Activated gamma-delta T cell treated with Interleukin-2 at 50 U/mL for 16 hours (primary cell): ENCODE measurements at regions not wholly inside any gene's neighbourhood (a gene's known extent, or its start where the extent isn't known, plus 50 kb on each side); places are given as distances from the start of the nearest gene placed in this dataset.

ENCODE experiments used
- DNase-seq: peaks from one replicate; pipeline ENCODE4 v3.0.0-alpha.2; 2020

GRCh38 chr20:24376311-24377099, 92.9 kb upstream of the SYNDIG1 start:
- no peak for DNase-seq

DNA sequence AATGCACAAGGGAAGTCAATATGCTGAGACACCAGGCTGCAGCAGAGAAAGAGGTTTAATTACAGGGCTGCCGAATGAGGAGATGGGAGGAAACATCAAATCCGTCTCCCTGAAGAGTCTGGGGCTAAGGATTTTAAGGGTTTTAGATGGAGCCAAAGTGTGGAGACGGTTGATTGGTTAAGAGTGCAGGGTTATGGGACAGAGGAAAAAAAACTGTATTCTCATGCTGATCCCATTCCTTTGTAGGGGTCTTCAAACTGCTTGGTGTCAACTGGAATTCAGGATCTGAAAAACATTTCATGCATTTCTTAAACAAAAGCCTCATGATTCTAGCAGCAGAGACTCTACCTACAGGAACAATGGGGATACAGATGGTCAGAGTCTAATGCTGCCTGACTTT, 96.1 kb upstream of the SYNDIG1 start:
- no peak for DNase-seq

DNA sequence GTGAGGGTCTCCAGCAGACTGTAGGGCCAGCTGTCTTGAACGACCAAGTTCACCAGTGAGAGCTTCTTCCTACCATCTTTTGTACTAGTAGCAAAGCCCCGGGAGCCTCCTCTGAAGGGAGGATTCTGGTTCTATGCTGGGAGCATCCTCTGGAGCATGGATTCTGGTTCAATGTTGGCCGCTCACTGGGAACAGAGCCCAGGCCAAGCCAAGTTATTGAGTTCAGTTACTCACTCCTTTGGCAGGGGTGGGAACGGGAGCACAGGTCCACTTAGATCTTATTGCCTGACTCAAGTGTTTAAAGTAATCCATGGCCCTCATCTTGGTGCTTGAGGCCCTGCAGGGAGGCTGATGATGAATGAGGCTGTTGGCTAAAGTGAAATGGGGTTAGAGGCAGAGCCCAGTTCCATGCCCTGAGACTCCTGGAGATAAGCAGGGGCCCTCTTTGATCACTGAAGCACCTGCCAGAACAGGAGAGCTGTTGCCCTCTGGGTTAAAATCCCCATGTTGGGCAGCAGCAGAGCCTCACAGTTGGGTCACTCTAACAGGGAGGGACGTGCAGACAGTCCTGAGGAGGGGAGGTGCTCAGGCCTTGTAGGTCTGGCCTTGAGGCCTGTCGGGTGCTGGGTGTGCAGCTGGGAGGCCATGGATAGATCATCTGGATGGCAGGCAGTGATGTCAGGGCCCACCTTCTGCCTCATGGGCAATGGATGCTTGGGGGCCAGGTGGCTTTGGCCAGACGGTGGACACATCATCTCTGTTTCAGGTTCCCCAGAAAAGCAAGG, 98.3 kb upstream of the SYNDIG1 start:
- no peak for DNase-seq

DNA sequence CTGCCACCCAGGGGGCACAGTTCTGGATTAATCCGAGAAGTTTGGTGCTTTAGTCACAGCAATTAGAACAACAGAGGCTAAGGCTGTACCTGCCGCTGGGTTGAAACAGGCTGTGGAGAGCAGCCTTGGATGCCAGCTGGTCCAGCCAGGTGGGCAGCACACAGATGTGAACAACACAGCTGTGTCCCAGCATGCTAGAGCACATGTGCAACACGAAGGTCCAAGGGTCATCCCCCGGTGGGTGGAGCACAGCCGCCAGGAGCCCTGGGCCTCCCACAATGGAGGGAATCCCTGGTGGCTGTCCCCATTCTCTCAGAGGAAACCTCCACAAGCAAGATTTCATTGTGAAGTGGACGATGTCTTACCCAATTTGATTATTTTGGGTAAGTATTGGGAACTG, 99.2 kb upstream of the SYNDIG1 start:
- DNase-seq: no peak

DNA sequence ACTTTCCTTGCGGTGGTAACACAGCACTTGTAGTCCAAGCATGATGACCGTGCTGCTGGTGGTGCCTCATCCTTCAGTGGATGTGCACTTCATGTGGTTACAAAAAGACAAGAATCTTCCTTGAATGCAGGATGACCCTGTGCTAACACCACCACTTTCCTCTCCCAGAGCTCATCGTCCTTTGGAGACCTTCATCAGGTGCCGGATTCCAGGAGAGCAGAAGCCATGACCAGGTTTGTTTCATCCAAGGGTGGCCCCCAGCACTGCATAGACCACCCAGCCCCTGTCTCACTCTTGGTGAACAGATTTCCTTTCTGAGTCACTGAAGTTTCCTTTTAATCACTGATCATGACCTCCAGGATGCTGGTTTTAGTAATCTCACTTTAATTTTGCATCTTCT, 101.2 kb upstream of the SYNDIG1 start:
- DNase-seq: no peak

- no peak for DNase-seq
These were observed 103.0 kb upstream of the SYNDIG1 start for GRCh38 chr20:24366336-24367004.

- DNase-seq: no peak
These were observed 103.8 kb upstream of the SYNDIG1 start for GRCh38 chr20:24365670-24366069.

GRCh38 chr20:24364482-24364881, 104.9 kb upstream of the SYNDIG1 start:
- no peak for DNase-seq

DNA sequence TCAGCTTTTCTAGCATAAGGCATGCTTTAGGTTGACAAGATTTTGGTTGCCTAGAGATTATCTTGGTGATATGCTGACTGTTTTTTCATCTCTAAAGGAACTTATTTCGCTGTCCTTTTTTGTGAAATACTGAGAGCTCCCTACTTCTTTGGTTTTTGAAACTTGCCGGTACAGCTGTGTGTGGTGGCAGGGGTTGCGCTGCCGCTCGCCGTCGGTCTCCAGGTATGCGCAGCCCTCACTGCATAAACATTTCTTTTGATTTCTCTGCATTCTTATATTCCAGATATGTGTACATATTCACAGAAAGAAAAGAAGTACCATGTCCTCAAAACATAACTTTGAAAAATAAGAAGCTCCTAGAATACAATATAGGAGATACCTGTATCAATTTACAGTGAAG, 106.4 kb upstream of the SYNDIG1 start:
- no peak for DNase-seq

GRCh38 chr20:24362080-24362479, 107.3 kb upstream of the SYNDIG1 start:
- no peak for DNase-seq

DNA sequence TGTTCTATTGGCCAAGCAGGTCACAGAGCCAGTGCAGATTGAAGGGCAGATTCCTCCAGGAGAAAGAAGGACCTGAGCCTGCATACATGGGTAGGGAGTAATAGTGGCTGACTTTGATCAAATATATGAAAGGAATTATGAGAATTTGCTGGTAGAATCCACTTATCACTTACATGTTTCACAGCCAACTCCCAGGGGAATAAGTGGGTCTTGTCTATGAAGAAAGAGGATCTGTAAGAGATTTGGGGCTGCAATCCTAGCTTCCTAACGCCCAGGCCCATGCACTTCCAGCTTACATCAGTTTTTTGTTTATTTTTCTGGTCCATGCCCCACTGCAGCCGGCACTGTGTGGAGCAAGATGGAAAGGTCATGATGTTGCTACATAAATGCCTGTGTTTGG, 107.9 kb upstream of the SYNDIG1 start:
- DNase-seq: no peak

- no peak for DNase-seq
These were observed 108.9 kb upstream of the SYNDIG1 start for GRCh38 chr20:24360531-24360930.

DNA sequence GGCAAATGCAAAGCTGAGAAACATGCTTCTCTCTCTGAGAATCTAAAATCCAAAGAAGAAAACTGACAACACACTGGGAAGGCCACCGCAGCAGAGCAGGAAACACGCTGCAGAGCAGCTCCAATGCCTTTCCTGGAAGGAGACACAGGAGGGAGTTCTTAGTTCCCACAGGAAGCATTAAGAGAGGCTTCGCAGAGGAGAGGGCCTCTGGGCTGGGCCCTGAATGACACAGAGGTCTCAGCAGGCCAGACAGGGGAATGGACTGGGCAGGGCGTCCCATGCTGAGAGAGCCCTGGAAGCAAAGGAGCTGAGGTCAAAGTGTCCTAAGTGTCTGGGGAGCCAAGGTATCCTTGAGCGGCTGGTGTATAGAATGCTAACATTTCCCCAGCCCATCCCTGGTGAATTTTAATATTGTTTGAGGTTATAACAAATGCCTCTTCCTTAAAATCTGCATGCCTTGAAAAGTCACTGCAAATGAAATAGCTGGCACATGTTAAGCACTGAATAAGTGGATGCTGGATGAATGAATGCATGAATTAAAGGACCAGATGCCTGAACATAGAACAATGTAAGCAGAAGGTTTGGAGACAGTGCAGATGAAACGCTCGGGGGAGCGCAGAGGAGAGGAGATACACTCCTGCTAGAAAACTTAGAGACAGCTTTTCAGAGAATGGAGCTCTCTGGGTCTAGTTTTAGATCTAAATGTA, 110.0 kb upstream of the SYNDIG1 start:
- DNase-seq: no peak

GRCh38 chr20:24357931-24358330, 111.5 kb upstream of the SYNDIG1 start:
- DNase-seq: no peak

DNA sequence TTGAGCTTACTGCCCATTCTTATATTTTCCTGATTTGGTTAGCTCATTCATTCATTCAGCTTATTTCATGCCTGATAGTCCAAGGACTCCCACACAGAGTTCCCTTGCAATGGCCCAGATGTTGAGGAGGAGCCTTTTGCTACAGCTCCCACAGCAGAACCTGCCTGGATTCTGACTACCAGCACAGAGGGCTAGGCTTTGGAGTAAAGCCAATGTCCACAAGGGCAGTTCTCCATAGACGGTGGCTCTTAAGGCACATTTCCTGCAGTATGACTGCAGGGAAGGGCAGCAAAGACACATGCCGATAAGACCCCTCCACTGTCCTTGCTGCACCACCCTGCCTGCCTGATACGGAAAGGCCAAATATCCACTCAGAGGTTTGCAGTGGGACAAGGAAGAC, 112.3 kb upstream of the SYNDIG1 start:
- DNase-seq: no peak

DNA sequence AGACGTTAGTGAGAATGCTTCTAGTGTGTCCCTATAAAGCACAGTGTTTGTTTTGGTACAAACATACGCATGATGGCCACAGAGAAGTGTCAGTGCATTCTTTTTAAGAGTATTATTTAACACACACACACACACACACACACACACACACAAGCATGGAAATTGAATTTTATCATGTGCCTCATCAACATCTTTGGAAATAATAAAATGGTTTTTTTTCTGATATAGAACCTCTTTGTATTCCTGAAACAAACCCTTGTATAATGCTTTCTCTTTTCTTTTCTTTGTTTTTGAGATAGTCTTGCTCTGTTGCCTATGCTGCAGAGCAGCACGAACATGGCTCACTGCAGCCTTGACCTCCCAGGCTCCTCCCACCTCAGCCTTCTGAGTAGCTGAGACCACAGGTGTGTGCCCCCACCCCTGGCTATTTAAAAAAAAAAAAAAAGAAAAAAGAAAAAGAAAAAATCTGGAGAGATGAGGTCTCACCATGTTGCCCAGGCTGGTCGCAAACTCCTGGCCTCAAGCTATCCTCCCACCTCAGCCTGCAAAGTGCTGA, 116.2 kb upstream of the SYNDIG1 start:
- no peak for DNase-seq

DNA sequence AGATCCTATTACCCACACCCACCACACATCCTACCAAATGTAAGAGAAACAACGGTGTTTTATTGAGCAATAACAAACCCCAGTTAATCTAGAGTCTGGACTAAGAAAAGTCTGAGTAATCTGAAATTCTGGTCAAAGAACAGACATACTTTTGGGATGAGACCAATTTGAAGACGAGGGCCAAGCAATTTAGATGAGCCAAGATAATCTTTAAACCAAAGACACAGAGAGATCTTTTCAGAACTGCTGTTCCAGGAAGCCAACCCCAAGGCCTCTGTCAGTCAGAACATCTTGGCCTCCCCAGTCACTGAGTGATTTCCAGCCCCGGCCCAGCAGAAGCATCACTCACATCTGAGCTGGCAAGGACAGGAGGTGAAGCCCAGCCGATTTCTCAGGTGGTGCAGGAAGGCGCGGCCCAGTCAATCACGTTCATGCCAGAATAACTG, 118.5 kb upstream of the SYNDIG1 start:
- DNase-seq: no peak

GRCh38 chr20:24341781-24342180, 127.6 kb upstream of the SYNDIG1 start:
- no peak for DNase-seq

DNA sequence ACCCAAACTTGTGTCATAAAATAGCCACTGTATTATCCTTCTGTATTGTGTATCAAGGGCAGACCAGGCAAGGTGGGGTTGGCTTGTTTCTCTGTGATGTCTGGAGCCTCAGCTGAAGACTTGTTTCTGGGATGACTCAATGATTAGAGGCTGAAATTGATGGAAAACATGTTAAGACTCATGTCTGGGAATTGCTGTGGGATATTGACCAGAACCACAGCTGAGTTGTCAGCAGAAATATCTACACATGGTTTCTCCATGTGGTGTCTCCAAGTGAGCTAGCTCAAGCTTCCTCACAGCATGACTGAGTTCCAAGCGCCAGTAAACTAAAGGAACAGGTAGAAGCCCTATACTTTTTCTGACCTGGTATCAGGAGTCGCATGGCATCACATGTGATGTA, 128.5 kb upstream of the SYNDIG1 start:
- DNase-seq: no peak

DNA sequence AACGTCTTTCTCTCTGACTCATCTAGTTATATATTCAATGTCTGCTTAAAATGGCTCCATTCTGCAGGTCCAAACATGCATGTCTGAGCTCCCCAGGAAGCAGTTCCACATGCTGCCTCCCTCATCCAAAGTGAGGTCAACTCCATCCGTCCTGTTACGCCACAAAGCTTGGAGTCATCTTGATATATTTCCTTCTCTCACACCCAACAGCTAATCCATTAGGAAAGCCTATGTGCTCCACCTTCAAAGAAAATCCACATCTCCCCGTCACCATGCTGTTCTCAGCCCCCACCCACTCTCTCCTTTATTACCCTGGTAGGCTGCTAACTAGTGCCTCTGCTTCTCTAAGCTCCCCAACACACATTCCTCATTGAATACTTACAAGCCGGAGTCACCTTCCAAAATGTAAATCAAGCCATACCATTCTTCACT, 130.2 kb upstream of the SYNDIG1 start:
- DNase-seq: no peak

DNA sequence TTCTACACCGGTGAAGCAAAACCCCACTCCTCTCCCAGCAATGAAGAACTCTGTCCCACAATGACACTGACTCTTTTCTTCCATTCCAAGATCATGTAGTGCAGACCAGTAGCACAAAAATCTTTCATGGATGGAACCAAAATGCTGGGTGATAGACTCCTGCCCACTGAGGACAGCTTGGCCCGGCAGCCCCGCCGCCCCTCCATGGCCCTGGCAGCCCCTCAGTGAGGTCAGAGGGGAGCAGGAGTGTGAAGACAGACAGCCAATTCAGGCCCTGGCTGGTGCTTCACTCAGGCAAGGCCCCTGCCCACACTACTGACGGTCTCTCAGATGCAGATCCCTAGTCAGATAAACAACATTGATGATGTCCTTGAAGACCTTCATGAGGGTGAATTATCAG, 131.9 kb upstream of the SYNDIG1 start:
- no peak for DNase-seq

DNA sequence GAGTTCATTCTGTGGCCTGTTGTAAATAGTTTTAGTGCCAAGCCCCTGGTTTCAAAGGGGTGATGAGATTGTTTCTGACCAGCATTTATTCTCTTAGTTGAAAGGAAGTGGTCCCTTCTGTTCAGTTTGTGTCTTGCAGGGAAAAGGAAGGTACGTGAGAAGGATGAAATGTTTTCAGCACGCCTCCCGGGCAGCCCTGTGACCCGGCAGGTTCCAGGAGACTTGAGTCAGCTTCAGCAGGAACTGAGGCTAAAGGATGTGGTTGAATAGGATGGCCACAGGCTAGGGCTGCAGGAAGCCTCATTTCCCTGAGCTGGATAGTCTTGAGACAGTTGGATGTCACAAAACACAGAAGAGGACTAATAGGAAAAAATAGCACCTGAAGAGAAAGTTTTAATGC, 132.4 kb upstream of the SYNDIG1 start:
- no peak for DNase-seq

DNA sequence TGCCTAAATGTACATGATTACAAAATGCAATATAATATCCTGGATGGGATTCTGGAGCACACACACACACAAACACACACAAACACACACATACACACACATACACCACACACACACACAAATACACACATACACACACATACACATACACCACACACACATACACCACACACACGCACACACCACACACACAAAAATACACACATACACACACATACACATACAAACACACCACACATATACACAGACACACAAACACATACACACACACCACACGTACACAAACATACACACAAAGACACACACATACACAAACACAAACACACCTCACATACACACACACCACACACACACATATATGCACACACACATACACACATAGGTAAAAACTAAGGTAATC, 134.6 kb upstream of the SYNDIG1 start:
- no peak for DNase-seq
